Osteoblast (primary cell): ENCODE measurements at regions not wholly inside any gene's neighbourhood (a gene's known extent, or its start where the extent isn't known, plus 50 kb on each side); places are given as distances from the start of the nearest gene placed in this dataset.

ENCODE experiments used
- DNase-seq: peaks from one replicate; pipeline ENCODE4 v3.0.0; 2011; ENCODE audit warnings: low spot score, mixed read lengths; ENCODE audit not compliant: insufficient read length; ENCODE audit errors: missing footprints
- H2AFZ ChIP-seq: 2 replicates; pipeline ENCODE4 v1.6.0; 2011; ENCODE audit warnings: mild to moderate bottlenecking, low read length
- H3K27ac ChIP-seq: 2 replicates; pipeline ENCODE4 v1.5.1; 2011; ENCODE audit warnings: mild to moderate bottlenecking, low read depth, low read length, moderate library complexity
- H3K27me3 ChIP-seq: 2 replicates; pipeline ENCODE4 v1.6.0; 2012; ENCODE audit warnings: mild to moderate bottlenecking, control low read depth, inconsistent platforms, low read length, moderate library complexity; ENCODE audit not compliant: insufficient read depth
- H3K36me3 ChIP-seq: 2 replicates; pipeline ENCODE4 v1.5.1; 2011; ENCODE audit warnings: mild to moderate bottlenecking, low read length, control low read depth, moderate library complexity; ENCODE audit not compliant: insufficient read depth
- H3K4me1 ChIP-seq: 2 replicates; pipeline ENCODE4 v1.5.1; 2011; ENCODE audit warnings: mild to moderate bottlenecking, low read length, control low read depth, moderate library complexity; ENCODE audit not compliant: insufficient read depth
- H3K4me2 ChIP-seq: 2 replicates; pipeline ENCODE4 v1.6.0; 2011; ENCODE audit warnings: mild to moderate bottlenecking, low read length; ENCODE audit not compliant: insufficient read depth
- H3K4me3 ChIP-seq: fragments of 200-600 bp; sonication (generic); 3 replicates; pipeline ENCODE4 v1.5.1; 2012; ENCODE audit warnings: mild to moderate bottlenecking, low read length, inconsistent platforms; ENCODE audit not compliant: insufficient read depth
- H3K79me2 ChIP-seq: 2 replicates; pipeline ENCODE4 v1.6.0; 2012; ENCODE audit warnings: mild to moderate bottlenecking, low read length, control low read depth, inconsistent platforms; ENCODE audit not compliant: insufficient read depth
- H3K9me3 ChIP-seq: 2 replicates; pipeline ENCODE4 v1.5.1; 2011; ENCODE audit warnings: low read depth, low read length, control low read depth
- H4K20me1 ChIP-seq: 2 replicates; pipeline ENCODE4 v1.6.0; 2012; ENCODE audit warnings: mild to moderate bottlenecking, low read length, control low read depth; ENCODE audit not compliant: insufficient read depth
- TF ChIP-seq, protein P1 (sequence below): IDR thresholded peaks from 2 replicates; pipeline ENCODE4 v1.5.1; 2011; ENCODE audit warnings: mild to moderate bottlenecking, low read depth, low read length, moderate library complexity; ENCODE audit errors: extremely low read depth

GRCh38 chr1:181255270-181255929, 166.9 kb downstream of the IER5 start:
- Histone ChIP-seq H3K4me1 (peaks cover 16% of the 10 kb centered on the region), H3K4me3 (no peak overlapping the region), H3K27me3 (peaks cover 29% of the 10 kb centered on the region), H3K36me3 (no peaks in the 10 kb centered on the region), H3K27ac (peak overlapping the region; percentile 39), H3K79me2 (no peaks in the 10 kb centered on the region), H3K9me3 (no peaks in the 10 kb centered on the region), H2AFZ (no peak overlapping the region), H4K20me1 (no peaks in the 10 kb centered on the region), H3K4me2 (no peak overlapping the region)
- TF ChIP-seq, protein P1, sequence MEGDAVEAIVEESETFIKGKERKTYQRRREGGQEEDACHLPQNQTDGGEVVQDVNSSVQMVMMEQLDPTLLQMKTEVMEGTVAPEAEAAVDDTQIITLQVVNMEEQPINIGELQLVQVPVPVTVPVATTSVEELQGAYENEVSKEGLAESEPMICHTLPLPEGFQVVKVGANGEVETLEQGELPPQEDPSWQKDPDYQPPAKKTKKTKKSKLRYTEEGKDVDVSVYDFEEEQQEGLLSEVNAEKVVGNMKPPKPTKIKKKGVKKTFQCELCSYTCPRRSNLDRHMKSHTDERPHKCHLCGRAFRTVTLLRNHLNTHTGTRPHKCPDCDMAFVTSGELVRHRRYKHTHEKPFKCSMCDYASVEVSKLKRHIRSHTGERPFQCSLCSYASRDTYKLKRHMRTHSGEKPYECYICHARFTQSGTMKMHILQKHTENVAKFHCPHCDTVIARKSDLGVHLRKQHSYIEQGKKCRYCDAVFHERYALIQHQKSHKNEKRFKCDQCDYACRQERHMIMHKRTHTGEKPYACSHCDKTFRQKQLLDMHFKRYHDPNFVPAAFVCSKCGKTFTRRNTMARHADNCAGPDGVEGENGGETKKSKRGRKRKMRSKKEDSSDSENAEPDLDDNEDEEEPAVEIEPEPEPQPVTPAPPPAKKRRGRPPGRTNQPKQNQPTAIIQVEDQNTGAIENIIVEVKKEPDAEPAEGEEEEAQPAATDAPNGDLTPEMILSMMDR, result no peak
- peak; percentile 79 for DNase-seq

- Histone ChIP-seq H2AFZ (no peak overlapping the region), H3K79me2 (no peaks in the 10 kb centered on the region), H3K4me1 (peaks cover 5% of the 10 kb centered on the region), H4K20me1 (no peaks in the 10 kb centered on the region), H3K27ac (no peak overlapping the region), H3K9me3 (no peaks in the 10 kb centered on the region), H3K4me2 (no peak overlapping the region), H3K4me3 (no peak overlapping the region), H3K36me3 (no peaks in the 10 kb centered on the region), H3K27me3 (peaks cover 31% of the 10 kb centered on the region)
- TF ChIP-seq, protein P1, result no peak
- DNase-seq, result no peak
These were observed 168.6 kb downstream of the IER5 start for GRCh38 chr1:181257117-181257516.

DNA sequence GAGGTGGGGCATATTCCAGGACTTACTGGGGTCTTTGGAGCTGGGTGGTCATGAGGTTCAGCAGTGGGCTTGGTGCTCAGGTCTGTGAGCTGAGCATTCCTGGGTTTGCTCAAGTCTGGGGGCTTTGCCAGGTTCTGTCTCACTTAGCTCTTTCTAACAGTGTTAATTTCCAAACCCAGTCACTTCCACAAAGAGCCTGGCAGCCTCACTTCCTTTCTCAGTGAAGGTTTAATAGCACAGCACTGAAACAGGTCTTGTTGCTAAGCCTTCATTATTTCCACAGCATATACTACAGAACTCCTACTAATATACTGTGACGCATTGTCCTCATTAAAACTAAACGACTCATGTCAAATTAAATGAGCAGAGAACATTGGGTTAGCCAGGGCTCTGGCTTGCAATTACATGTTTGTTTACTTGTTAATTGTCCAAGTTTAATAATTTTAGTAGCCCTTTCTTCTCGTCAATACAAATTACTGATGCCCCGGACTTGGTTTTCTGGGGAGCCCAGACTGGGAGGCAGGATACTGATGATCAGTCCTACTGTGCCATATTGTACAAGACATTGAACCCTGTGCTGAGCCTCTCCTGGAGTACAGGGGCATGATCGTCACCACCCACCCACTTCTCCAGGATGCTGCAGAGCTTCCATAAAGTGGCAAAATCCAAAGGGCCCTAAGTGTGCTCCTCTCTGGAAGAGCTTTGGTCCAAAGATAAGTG, 170.7 kb downstream of the IER5 start:
- Histone ChIP-seq H3K27ac (no peak overlapping the region), H4K20me1 (no peaks in the 10 kb centered on the region), H3K36me3 (no peaks in the 10 kb centered on the region), H3K4me3 (no peak overlapping the region), H3K79me2 (no peaks in the 10 kb centered on the region), H2AFZ (no peak overlapping the region), H3K4me2 (no peak overlapping the region), H3K9me3 (no peaks in the 10 kb centered on the region), H3K27me3 (peaks cover 31% of the 10 kb centered on the region), H3K4me1 (peaks cover 5% of the 10 kb centered on the region)
- no peak for DNase-seq
- TF ChIP-seq, protein P1, result no peak

DNA sequence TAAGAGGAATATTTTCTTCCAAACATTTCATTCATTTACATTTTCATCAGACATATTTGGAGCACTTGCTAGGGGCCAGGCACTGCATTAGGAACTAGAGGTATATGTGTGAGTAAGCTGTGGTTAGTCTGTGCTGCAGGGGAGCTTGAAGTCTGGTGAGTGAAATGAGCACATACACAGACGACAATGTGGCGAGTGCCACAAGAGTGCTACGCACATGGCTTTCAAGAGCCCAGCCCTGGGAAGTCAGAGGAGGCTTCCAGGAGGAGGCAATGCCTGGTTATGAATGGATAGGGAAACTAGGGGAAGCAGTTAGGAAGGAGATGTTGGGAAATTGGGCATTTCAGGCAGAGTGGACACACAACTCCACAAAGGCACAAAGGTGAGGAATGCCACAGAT, 171.8 kb downstream of the IER5 start:
- Histone ChIP-seq H3K36me3 (no peaks in the 10 kb centered on the region), H2AFZ (no peak overlapping the region)

More for the DNA sequence above, 171.8 kb downstream of the IER5 start:
- no peaks in the 10 kb centered on the region for H3K79me2 ChIP-seq
- H3K27me3 ChIP-seq, result peaks cover 31% of the 10 kb centered on the region
- H3K4me1 ChIP-seq, result peaks cover 3% of the 10 kb centered on the region
- TF ChIP-seq, protein P1, result no peak
- no peaks in the 10 kb centered on the region for H4K20me1 ChIP-seq
- no peak overlapping the region for H3K4me3 ChIP-seq
- no peak overlapping the region for H3K27ac ChIP-seq
- DNase-seq, result no peak
- no peaks in the 10 kb centered on the region for H3K9me3 ChIP-seq
- H3K4me2 ChIP-seq, result no peak overlapping the region
